ENCODE measurements at regions not wholly inside any gene's neighbourhood (a gene's known extent, or its start where the extent isn't known, plus 50 kb on each side); places are given as distances from the start of the nearest gene placed in this dataset.

- BruUV-seq (replicated peaks) = no TSS peak
- Histone ChIP-seq H3K4me1 (ENCODE audit: control insufficient read depth, extremely low read depth, insufficient read depth, low read length) (no peaks in the 10 kb centered on the region), H3K36me3 (ENCODE audit: control insufficient read depth in 2 of 2, extremely low read depth in 1 of 2, insufficient read depth in 2 of 2, low read length in 2 of 2) (no peaks in the 10 kb centered on the region), H3K27ac (ENCODE audit: insufficient read depth, low read depth, low read length) (no peak overlapping the region), H3K4me3 (replicated peaks in 1 of 3; ENCODE audit: insufficient read depth in 1 of 3, low read depth in 1 of 3, low read length in 3 of 3) (no peak overlapping the region), H2AFZ (ENCODE audit: low read depth, low read length) (no peak overlapping the region), H3K4me2 (ENCODE audit: insufficient read depth, low read length) (no peak overlapping the region), H4K20me1 (replicated peaks; ENCODE audit: control insufficient read depth, extremely low read depth, insufficient read depth, low read length) (no peaks in the 10 kb centered on the region), H3K9me1 (replicated peaks; ENCODE audit: control insufficient read depth, extremely low read depth, insufficient read depth, low read length) (no peaks in the 10 kb centered on the region), H3K79me2 (ENCODE audit: control insufficient read depth, insufficient read depth, low read length) (no peaks in the 10 kb centered on the region), H3K27me3 (ENCODE audit: control insufficient read depth in 2 of 2, insufficient read depth in 2 of 2, low read length in 2 of 2) (peaks cover 8 to 12% of the 10 kb centered on the region in 2 experiments), H3K9ac (replicated peaks; ENCODE audit: extremely low read depth, insufficient read depth, low read length) (no peak overlapping the region), H3K9me3 (replicated peaks; ENCODE audit: control insufficient read depth, insufficient read depth, low read length) (no peaks in the 10 kb centered on the region)
- FAIRE-seq (no peak), DNase-seq (ENCODE audit: low read depth, low spot score) (no peak)
- intact Hi-C loops (cut with micrococcal nuclease) (no loop called here), dilution Hi-C loops (cut with MboI; ENCODE audit: extremely low pct_ligation_motif_present, low sequenced_read_pairs) (no loop called here)
- ChIA-PET POLR2A (no interaction called here), CTCF (no interaction called here)
- TF ChIP-seq GATA2 (IDR thresholded peaks at IDR 0.05; ENCODE audit: insufficient read depth, insufficient read length, low read depth, low read length) (no peak), POLR2AphosphoS5 (IDR thresholded peaks at IDR 0.05; ENCODE audit: insufficient read depth, low read depth, low read length) (no peak), MYC (IDR thresholded peaks at IDR 0.05; ENCODE audit: low read depth, low read length) (no peak), JUN (IDR thresholded peaks at IDR 0.05; ENCODE audit: borderline replicate concordance, insufficient read depth, insufficient read length, low read depth) (no peak), POLR2A (IDR thresholded peaks at IDR 0.05; ENCODE audit: low read depth, low read length) (no peak), CTCF (IDR thresholded peaks at IDR 0.05; ENCODE audit: extremely low read depth in 1 of 2, insufficient read depth in 1 of 2, low read depth in 1 of 2, low read length in 2 of 2) (no peak), FOS (IDR thresholded peaks at IDR 0.05; ENCODE audit: borderline replicate concordance, insufficient read depth, low read length) (no peak), EZH2 (IDR thresholded peaks at IDR 0.05; ENCODE audit: borderline replicate concordance, low read depth, low read length, severe bottlenecking) (no peak)
- TF ChIP-seq, protein P1, sequence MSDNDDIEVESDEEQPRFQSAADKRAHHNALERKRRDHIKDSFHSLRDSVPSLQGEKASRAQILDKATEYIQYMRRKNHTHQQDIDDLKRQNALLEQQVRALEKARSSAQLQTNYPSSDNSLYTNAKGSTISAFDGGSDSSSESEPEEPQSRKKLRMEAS (IDR thresholded peaks at IDR 0.05; ENCODE audit: insufficient read depth, insufficient read length) = no peak
These were observed 82.6 kb upstream of the MPHOSPH6 start for GRCh38 chr16:82252582-82252981.

Measured in endothelial cell of umbilical vein (primary cell).